ENCODE measurements at regions not wholly inside any gene's neighbourhood (a gene's known extent, or its start where the extent isn't known, plus 50 kb on each side); places are given as distances from the start of the nearest gene placed in this dataset.

GRCh38 chr2:128388499-128388941 is 69.9 kb upstream of the HS6ST1 start:
- Histone ChIP-seq H3K9me3 (replicated peaks; ENCODE audit: insufficient read depth, low read length) (no peaks in the 10 kb centered on the region), H3K9me2 (replicated peaks; ENCODE audit: insufficient read depth, low read length) (no peaks in the 10 kb centered on the region), H3K36me3 (replicated peaks; ENCODE audit: insufficient read depth, low read length) (no peaks in the 10 kb centered on the region), H3K79me2 (ENCODE audit: low read length) (no peaks in the 10 kb centered on the region), H3K9ac (ENCODE audit: low read length) (peak overlapping the region; percentile 48), H2AFZ (ENCODE audit: low read length) (peak overlapping the region; percentile 63), H3K27ac (ENCODE audit: low read length) (peak overlapping the region; percentile 90), H3K4me2 (ENCODE audit: low read depth, low read length) (peak overlapping the region; percentile 62), H3F3A (ENCODE audit: insufficient read depth, low read length) (peaks cover 20% of the 10 kb centered on the region), H4K20me1 (ENCODE audit: insufficient read depth, low read length) (no peaks in the 10 kb centered on the region), H3K4me1 (ENCODE audit: low read length) (peaks cover 26% of the 10 kb centered on the region), H3K27me3 (replicated peaks; ENCODE audit: insufficient read depth, low read length) (no peaks in the 10 kb centered on the region), H3K4me3 (ENCODE audit: low read length) (peak overlapping the region; percentile 8; the same call in 1 of the 2 replicates)
- TF ChIP-seq EZH2phosphoT487 (IDR thresholded peaks at IDR 0.05; ENCODE audit: low read length) = no peak
- no peak for TF ChIP-seq CTCF (IDR thresholded peaks at IDR 0.05; ENCODE audit: low read length)
- TF ChIP-seq EZH2 (optimal IDR thresholded peaks at IDR 0.05; ENCODE audit: low read depth, low read length) = no peak
- DNase-seq = peak; percentile 98

- Histone ChIP-seq H3K9me2 (replicated peaks; ENCODE audit: insufficient read depth, low read length) (no peaks in the 10 kb centered on the region), H3F3A (ENCODE audit: insufficient read depth, low read length) (peaks cover 20% of the 10 kb centered on the region), H3K27me3 (replicated peaks; ENCODE audit: insufficient read depth, low read length) (no peaks in the 10 kb centered on the region), H3K9ac (ENCODE audit: low read length) (no peak overlapping the region), H3K27ac (ENCODE audit: low read length) (peak overlapping the region; percentile 90; the same call in 1 of the 2 replicates), H2AFZ (ENCODE audit: low read length) (no peak overlapping the region), H3K4me1 (ENCODE audit: low read length) (peaks cover 26% of the 10 kb centered on the region), H3K36me3 (replicated peaks; ENCODE audit: insufficient read depth, low read length) (no peaks in the 10 kb centered on the region), H3K4me2 (ENCODE audit: low read depth, low read length) (peak overlapping the region; percentile 62; the same call in 1 of the 2 replicates), H4K20me1 (ENCODE audit: insufficient read depth, low read length) (no peaks in the 10 kb centered on the region), H3K79me2 (ENCODE audit: low read length) (no peaks in the 10 kb centered on the region), H3K9me3 (replicated peaks; ENCODE audit: insufficient read depth, low read length) (no peaks in the 10 kb centered on the region), H3K4me3 (ENCODE audit: low read length) (no peak overlapping the region)
- no peak for DNase-seq
- TF ChIP-seq EZH2phosphoT487 (IDR thresholded peaks at IDR 0.05; ENCODE audit: low read length) = no peak
- TF ChIP-seq CTCF (IDR thresholded peaks at IDR 0.05; ENCODE audit: low read length) = no peak
- no peak for TF ChIP-seq EZH2 (optimal IDR thresholded peaks at IDR 0.05; ENCODE audit: low read depth, low read length)
Observed at GRCh38 chr2:128389388-128390086, 70.9 kb upstream of the HS6ST1 start.

GRCh38 chr2:128390256-128390990 is 71.8 kb upstream of the HS6ST1 start:
- Histone ChIP-seq H3K79me2 (ENCODE audit: low read length) (no peaks in the 10 kb centered on the region), H2AFZ (ENCODE audit: low read length) (no peak overlapping the region), H3F3A (ENCODE audit: insufficient read depth, low read length) (peaks cover 20% of the 10 kb centered on the region), H3K4me1 (ENCODE audit: low read length) (peaks cover 26% of the 10 kb centered on the region), H3K4me2 (ENCODE audit: low read depth, low read length) (no peak overlapping the region), H3K9me3 (replicated peaks; ENCODE audit: insufficient read depth, low read length) (no peaks in the 10 kb centered on the region), H4K20me1 (ENCODE audit: insufficient read depth, low read length) (no peaks in the 10 kb centered on the region), H3K9me2 (replicated peaks; ENCODE audit: insufficient read depth, low read length) (no peaks in the 10 kb centered on the region), H3K36me3 (replicated peaks; ENCODE audit: insufficient read depth, low read length) (no peaks in the 10 kb centered on the region), H3K4me3 (ENCODE audit: low read length) (no peak overlapping the region), H3K27ac (ENCODE audit: low read length) (no peak overlapping the region), H3K9ac (ENCODE audit: low read length) (no peak overlapping the region), H3K27me3 (replicated peaks; ENCODE audit: insufficient read depth, low read length) (no peaks in the 10 kb centered on the region)
- no peak for TF ChIP-seq CTCF (IDR thresholded peaks at IDR 0.05; ENCODE audit: low read length)
- DNase-seq = no peak
